Amygdala (tissue), 56 donors: ENCODE measurements at regions not wholly inside any gene's neighbourhood (a gene's known extent, or its start where the extent isn't known, plus 50 kb on each side); places are given as distances from the start of the nearest gene placed in this dataset.
"Not testable (repeated sequence)": the region's sequence is repeated elsewhere in the genome, so short reads cannot be mapped to it uniquely, and the experiment has no call there.

Experiments
- DNase-seq, 56 donors: peaks; one replicate each; lab custom pipeline; 2025; lab: John Stamatoyannopoulos, UW

DNA sequence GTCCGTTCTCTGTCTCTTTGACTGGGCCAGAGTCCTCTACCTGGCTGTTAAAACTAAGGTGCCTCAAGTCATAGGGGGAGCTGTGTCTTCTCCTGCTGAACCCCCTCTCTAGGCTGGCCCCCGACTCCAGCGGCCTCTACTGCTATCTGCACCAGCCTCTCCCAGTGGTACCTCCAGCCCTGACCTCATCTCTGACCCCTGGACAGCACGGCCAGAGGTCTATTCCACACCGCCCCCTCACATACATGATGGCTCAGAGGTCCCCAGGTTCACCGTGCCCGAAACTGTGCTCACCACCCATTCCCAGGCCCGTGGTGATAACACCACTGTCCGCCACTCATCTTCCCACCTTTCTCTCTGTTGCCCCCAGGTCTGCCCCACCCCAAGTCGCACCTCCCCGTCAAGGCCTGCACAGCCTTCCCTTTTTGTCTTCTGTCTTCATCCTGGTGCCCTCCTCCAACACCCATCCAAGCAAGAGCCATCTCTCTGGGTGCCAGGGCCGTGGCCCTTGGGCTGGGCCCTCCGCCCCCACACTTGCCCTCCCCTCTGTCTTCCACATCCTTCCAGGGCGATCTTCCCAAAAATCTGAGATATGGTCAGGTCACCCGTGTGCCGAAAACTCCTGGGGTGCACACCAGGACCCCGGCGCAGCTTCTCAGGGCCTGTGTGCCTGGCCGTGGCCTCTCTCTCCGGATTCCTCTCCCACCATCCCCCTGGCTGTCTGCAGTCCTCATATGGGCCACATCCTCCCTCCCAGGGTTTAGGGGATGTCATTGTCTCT lies 134.4 kb upstream of the ID2 start:
- DNase-seq: no peak

GRCh38 chr2:8548065-8548618 lies 133.7 kb upstream of the ID2 start:
- DNase-seq: no peak

DNA sequence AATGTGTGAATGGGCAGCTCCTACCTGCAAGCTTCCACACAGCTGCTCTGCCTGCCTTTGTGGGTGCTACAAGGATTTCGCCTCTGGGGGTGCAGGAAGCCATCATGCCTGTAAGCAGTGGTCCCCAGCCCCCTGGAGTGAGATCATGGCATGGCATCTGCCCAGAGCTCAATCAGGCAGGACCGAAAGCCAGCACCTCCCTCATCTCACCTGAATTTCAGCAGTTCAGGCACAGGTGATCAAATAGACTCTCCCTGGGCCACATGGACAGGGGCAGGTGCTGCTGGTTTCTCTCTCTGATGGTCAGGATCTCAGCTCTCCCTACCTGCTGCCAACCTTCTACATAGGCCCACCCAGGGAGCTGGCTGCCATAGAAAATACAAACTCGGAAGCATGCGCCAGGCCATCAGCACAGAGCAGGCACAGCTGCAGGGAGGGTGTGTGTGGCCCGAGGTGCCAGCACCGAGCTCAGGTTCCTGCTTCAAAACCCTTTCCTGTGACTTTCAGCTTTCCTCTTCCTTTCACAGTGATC lies 133.2 kb upstream of the ID2 start:
- DNase-seq: no peak

DNA sequence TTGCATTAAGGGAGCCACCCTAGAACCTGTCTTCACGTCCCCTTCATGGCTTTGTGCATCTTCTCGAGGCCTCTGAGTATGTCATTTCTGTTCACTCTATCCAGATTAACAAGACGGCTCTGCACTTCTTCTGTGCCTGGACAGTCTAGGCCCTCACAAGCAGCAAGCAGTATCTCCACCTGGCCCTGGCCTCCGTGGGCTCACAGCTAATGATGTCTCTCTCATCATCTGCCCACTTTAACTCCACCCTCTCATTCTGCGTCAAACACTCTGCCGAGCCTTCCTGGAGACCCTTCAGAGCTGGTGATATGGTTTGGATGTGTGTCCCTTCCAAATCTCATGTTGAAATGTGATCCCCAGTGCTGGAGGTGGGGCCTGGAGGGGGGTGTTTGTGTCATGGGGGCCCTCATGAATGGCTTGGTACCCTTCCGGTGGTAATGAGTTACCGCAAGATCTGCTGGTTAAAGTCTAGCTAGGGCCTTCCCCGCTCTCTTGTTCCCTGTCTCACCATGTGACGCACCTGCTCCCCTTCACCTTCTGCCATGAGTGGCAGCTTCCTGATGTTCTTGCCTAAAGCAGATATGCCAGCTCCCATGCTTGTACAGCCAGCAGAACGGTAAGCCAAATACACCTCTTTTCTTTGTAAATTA lies 132.5 kb upstream of the ID2 start:
- DNase-seq: no peak

DNA sequence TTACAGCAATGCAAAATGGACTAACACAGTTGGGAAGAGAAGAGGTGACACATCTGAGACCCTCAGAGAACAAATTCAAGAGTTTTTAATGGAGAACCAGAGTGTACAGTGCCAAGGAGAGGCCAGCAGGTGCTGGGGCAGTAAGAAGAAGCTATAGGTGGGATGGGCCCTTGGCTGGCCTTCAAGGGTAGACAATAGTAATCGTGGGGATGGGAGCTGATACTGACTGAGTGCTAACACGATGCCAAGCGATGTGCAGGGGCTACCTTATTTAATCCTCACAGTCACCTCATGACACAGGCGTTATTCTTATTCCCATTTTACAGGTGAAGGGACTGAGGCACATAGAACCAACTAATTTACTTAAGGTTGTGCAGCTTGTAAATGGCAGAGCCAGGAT lies 131.9 kb upstream of the ID2 start:
- DNase-seq: no peak

- DNase-seq: no peak
Observed at GRCh38 chr2:8550481-8550880, 131.4 kb upstream of the ID2 start.

DNA sequence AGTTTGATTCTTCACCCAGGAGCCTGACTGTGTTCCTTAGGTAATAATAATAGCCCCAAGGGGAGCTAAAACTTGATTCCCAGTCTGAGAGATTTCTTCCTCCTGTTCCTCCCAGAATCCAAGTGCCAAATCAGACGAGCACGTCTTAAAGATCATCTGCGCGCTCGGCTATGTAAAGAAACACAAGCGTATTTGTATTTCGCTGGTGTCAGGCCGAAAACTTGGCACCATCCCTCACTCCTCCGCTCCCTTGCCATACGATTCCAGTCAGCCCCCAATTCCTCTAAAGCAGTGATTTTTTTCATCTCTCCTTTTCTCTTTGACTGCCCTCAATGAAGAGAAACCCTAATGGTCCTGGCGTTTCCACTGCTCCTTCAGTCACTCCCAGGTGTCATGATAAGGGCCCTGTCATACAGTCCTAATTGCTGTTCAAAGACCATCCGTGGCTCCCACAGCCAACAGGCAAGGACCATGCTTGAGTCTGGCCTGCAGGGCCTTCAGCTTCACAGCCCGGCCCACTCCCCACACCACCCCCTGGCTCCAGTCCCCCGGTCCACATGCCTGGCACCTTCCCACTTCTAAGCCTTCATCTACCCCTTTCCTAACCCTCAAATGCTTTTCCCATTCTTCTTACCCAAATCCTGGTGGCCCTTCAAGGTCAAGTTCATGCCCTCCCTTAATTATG lies 130.8 kb upstream of the ID2 start:
- DNase-seq: peak in 1 of 56 donors; percentile 32

DNA sequence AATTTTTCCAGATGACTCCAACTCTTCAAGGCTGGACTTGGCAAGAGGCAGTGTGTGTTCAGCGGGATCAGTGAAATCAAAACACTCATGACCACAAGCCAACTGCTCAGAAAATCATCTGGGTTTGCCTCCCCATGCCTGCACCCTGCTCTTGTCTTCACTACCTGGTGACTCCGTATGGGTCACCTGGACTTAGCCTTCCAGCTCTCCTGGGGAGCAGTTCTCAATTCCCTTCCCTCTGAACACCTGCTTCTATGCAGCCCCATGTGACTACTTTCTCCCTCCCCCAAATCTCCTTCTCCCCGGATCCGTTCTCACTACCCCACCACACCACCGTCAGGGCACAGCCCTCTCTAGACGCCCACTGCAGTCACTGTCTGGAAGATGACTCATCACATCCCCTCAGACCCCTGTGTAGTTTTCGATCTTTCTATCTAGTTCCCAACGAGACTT lies 130.2 kb upstream of the ID2 start:
- no peak for DNase-seq

GRCh38 chr2:8552293-8552801 lies 129.5 kb upstream of the ID2 start:
- DNase-seq: peak in 1 of 56 donors; percentile 38

- no peak for DNase-seq
Observed at GRCh38 chr2:8553643-8554042, 128.2 kb upstream of the ID2 start.

DNA sequence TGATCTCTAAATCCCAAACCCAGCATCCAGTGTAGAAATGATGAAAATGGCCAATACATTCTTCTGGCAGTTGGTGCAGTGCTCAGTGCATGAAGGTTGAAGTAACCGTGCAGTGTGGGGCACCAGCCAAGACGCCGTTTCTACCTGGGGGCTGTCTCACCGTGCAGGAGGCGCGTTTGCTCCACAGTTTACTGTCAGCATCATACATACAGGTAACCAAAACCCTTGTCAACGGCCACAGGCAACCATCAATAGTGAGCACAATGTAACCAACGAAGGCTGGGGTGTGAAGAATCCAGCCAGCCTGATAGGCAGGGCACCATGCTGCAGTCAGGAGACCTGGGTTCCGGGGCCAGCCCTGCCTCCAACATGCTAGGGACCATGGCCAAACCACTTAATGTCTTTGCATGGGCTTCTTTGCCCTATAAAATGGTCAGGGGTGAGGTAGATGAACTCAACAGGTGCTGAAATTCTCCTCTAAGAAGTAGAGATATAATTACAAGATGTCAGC lies 127.5 kb upstream of the ID2 start:
- DNase-seq: no peak

DNA sequence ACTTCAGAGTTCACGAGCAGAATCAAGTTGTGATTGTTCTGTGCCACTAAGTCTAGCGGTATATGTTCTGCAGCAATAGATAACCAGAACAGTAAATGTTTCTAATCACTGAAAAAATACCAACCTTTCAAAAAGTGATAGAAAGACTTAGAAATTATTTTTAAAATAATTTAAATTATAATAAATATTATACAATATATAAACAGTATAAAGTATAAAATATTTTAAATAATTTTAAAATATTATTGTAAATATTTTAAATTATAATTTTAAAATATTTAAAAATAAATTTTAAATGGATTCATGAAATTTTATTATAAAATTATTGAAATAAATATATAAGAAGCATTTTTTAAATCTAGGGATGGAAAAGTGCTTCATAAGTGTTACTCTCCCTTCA lies 126.3 kb upstream of the ID2 start:
- no peak for DNase-seq

DNA sequence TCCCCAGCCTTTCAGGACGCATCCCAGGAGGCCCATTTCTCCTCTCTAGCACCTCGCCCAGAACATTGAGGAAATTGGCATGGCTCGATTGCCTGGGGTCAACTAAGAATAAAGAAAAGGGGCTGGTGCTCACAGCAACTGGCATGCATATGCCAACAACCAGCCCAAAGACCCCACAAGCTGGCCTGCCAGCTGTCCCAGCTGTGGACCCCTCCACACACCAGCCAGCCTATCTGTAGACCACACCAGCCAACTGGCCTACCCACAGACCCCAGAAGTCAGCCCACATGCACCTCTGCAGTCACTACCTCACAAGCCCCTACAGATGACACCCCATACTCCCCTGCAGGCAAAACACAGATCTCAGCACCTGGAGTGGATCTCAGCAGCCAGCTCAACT lies 123.8 kb upstream of the ID2 start:
- no peak for DNase-seq

DNA sequence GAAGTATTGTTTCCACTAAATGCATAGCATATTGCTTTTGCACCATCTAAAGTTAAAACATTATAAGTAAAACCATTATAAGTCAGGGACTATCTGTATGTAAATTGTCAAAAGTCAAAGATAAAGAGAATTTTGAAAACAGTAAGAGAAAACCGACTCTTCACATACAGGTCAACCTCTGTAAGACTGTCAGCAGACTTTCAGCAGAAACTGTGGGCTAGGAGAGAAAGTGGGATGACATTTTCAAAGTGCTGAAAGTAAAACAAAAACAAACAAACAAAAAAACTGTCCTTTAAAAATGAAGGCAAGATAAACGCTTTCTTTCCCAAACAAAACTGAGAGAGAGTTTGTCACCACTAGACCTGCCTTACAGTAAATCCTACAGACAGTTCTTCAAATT lies 122.9 kb upstream of the ID2 start:
- no peak for DNase-seq

- DNase-seq: no peak
Observed at GRCh38 chr2:8559805-8560204, 122.1 kb upstream of the ID2 start.

GRCh38 chr2:8561692-8562091 lies 120.2 kb upstream of the ID2 start:
- not testable (repeated sequence) for DNase-seq

- no peak for DNase-seq
Observed at GRCh38 chr2:8563814-8564474, 117.9 kb upstream of the ID2 start.

- no peak for DNase-seq
Observed at GRCh38 chr2:8564475-8564874, 117.4 kb upstream of the ID2 start.

GRCh38 chr2:8565399-8566154 lies 116.3 kb upstream of the ID2 start:
- DNase-seq: no peak
